GM12892 (cell line): ENCODE measurements at regions not wholly inside any gene's neighbourhood (a gene's known extent, or its start where the extent isn't known, plus 50 kb on each side); places are given as distances from the start of the nearest gene placed in this dataset.

ENCODE experiments used
- POLR2A ChIP-seq: IDR thresholded peaks from 2 replicates; pipeline ENCODE4 v1.6.1; 2011; ENCODE audit warnings: low read depth, low read length, control low read depth
- TAF1 ChIP-seq: IDR thresholded peaks from 2 replicates; pipeline ENCODE4 v1.6.1; 2011; ENCODE audit warnings: low read depth, mild to moderate bottlenecking, control low read depth, low read length, borderline replicate concordance

- TF ChIP-seq TAF1 (no peak), POLR2A (no peak)
Observed at GRCh38 chr19:30699871-30700280, 327.7 kb downstream of the ZNF536 start.
